DMS79 treated with DMSO at 0.1 percent for 48 hours (cell line): ENCODE measurements at regions not wholly inside any gene's neighbourhood (a gene's known extent, or its start where the extent isn't known, plus 50 kb on each side); places are given as distances from the start of the nearest gene placed in this dataset.
"Not testable (repeated sequence)": the region's sequence is repeated elsewhere in the genome, so short reads cannot be mapped to it uniquely, and the experiment has no call there.

Experiments
- DNase-seq: peaks from one replicate; lab custom pipeline; 2025; lab: John Stamatoyannopoulos, UW

GRCh38 chr13:50452756-50453155, 390.7 kb downstream of the DLEU7 start:
- DNase-seq = no peak

GRCh38 chr13:50453188-50453587, 390.3 kb downstream of the DLEU7 start:
- DNase-seq = no peak

GRCh38 chr13:50456111-50456510, 387.4 kb downstream of the DLEU7 start:
- DNase-seq = no peak

- DNase-seq = no peak
Measured at GRCh38 chr13:50457415-50458393, 385.8 kb downstream of the DLEU7 start.

- DNase-seq = no peak
Measured at GRCh38 chr13:50459046-50459445, 384.4 kb downstream of the DLEU7 start.

GRCh38 chr13:50459658-50460057, 383.8 kb downstream of the DLEU7 start:
- DNase-seq = no peak

- DNase-seq = no peak
Measured at GRCh38 chr13:50460358-50460757, 383.1 kb downstream of the DLEU7 start.

GRCh38 chr13:50461189-50461588, 382.3 kb downstream of the DLEU7 start:
- no peak for DNase-seq

- DNase-seq = no peak
Measured at GRCh38 chr13:50463719-50464118, 379.8 kb downstream of the DLEU7 start.

- DNase-seq = no peak
Measured at GRCh38 chr13:50464349-50465251, 378.9 kb downstream of the DLEU7 start.

GRCh38 chr13:50466456-50466855, 377.0 kb downstream of the DLEU7 start:
- no peak for DNase-seq

- DNase-seq = peak; percentile 38
Measured at GRCh38 chr13:50467156-50468110, 376.1 kb downstream of the DLEU7 start.

GRCh38 chr13:50468849-50469669, 374.4 kb downstream of the DLEU7 start:
- no peak for DNase-seq

- not testable (repeated sequence) for DNase-seq
Measured at GRCh38 chr13:50473050-50473449, 370.4 kb downstream of the DLEU7 start.

GRCh38 chr13:50474088-50474662, 369.3 kb downstream of the DLEU7 start:
- no peak for DNase-seq

GRCh38 chr13:50476577-50477285, 366.8 kb downstream of the DLEU7 start:
- no peak for DNase-seq

GRCh38 chr13:50481936-50482335, 361.6 kb downstream of the DLEU7 start:
- DNase-seq = no peak

GRCh38 chr13:50483416-50483815, 360.1 kb downstream of the DLEU7 start:
- no peak for DNase-seq

GRCh38 chr13:50484472-50485113, 358.9 kb downstream of the DLEU7 start:
- DNase-seq = no peak
